HG03095 (cell line): ENCODE measurements at regions not wholly inside any gene's neighbourhood (a gene's known extent, or its start where the extent isn't known, plus 50 kb on each side); places are given as distances from the start of the nearest gene placed in this dataset.

Source experiments
- ATAC-seq: cut with Tn5 transposase; IDR thresholded peaks from one replicate; pipeline ENCODE4 v1.9.1; 2021; ENCODE audit warnings: moderate library complexity; ENCODE audit not compliant: unreplicated experiment

- no peak for ATAC-seq
These were observed 127.5 kb downstream of the SS18 start for GRCh38 chr18:25962919-25963318.

DNA sequence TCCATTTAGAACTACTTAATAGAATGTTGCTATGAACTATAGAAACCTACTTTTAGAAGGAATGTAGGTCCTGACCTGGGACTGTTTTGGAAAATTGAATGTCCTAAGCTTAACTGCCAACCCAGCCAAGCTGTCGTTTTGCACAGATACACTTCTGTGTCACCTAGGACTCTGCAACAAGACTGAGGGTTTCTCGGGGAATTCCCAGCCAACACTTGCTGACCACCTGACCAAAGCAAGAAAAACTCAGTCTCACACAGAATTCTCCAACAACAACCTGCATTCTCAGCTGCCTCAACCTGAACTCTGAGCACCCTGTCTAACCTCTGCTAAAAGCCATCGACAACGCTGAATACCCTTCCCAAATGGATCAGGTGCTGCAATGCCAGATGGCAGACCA is 128.2 kb downstream of the SS18 start:
- ATAC-seq = no peak

GRCh38 chr18:25957017-25957416 is 133.4 kb downstream of the SS18 start:
- ATAC-seq = no peak

GRCh38 chr18:25953111-25953510 is 137.3 kb downstream of the SS18 start:
- ATAC-seq = no peak

GRCh38 chr18:25950321-25950720 is 140.1 kb downstream of the SS18 start:
- ATAC-seq = no peak

DNA sequence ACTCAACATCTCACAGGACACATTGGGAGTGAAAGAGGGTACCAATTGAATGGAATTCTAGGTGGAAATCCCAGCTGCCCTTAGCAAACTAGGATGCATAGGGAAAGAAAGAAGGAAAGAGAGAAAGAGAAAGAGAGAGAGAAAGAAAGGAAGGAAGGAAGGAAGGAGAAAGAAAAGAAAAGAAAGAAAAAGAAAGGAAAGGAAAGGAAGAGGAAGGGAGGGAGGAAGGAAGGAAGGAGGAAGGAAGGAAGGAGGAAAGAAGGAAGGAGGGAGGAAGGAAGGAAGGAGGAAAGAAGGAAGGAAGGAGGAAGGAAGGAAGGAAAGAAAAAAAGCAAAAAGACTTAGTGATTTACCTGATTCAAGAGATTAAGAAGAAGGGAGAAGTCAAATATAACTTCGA is 143.9 kb downstream of the SS18 start:
- no peak for ATAC-seq

- ATAC-seq = no peak
These were observed 155.1 kb downstream of the SS18 start for GRCh38 chr18:25935356-25935755.

DNA sequence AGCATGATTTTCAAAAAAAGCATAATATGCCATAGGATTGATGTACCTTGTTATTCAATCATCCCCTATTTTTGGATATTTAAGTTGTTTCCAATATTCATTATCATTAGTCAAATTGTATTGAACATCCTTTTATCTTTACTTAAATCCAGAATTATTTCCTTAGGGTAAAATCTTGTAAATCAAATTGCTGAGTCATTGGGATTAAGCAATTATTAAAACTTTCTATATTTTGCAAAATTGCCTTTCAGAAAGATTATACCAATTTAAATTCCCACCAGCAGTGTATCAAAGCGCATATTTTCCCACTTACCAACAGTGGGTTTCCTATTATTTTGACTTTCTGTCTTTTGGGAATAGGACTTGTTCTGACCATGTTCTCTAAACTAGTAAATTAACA is 159.3 kb downstream of the SS18 start:
- ATAC-seq = no peak

- ATAC-seq = no peak
These were observed 160.6 kb downstream of the SS18 start for GRCh38 chr18:25929787-25930186.

- ATAC-seq = no peak
These were observed 162.6 kb downstream of the SS18 start for GRCh38 chr18:25927830-25928229.

DNA sequence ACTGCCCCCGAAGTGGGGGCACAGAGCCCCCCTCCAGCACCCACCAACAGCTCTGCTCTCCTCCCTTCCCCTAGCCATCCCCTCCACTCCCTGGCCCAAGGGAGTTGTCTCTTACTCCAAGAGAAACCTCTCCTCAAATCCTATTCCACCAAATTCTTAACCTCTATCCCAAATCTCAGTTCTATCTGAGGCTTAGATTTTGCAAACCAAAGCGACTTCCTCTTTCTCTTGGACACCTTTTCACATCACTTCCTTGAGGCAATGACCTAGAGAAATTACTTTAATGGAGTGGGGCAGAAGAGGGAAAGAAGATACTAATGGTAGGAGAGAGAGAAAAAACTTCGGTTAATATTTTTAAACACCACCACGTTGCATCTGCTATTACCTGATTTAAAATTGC is 167.2 kb downstream of the SS18 start:
- no peak for ATAC-seq

DNA sequence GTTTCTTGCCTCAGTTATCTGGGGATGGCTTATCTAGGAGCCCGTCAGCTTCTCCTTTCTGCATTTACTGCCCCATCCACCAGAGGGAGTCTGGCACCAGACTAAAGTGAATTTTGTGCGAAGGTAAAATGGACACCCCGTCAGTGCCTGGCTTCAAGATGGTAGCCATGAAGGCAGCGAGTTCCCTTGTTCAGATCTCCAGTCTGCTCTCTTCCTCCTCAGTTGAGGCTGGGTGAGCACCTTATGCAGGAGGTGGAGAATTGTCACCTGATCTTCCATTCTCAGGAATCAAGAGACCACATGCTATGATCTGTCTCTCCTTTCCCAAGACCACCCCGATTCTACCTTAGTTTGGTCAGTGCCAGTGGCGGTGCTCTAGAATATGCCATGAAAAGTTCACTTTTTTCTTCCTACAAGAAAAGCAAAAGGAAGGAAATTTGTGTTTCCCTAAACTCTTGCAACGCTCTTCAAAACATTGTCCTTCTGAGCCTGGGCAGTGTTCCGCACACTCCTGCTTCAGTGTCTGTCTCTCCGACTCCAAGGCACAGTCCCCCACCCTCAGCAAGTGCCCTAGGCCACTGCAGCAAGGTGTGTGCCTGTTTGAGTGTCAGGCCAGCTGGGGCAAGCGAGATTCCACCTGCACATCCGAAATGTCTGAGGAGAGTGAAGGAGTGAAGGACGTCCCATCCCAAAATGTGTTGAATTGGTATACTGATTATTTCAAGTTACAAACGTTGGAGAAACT is 168.6 kb downstream of the SS18 start:
- peak; percentile 82 for ATAC-seq

DNA sequence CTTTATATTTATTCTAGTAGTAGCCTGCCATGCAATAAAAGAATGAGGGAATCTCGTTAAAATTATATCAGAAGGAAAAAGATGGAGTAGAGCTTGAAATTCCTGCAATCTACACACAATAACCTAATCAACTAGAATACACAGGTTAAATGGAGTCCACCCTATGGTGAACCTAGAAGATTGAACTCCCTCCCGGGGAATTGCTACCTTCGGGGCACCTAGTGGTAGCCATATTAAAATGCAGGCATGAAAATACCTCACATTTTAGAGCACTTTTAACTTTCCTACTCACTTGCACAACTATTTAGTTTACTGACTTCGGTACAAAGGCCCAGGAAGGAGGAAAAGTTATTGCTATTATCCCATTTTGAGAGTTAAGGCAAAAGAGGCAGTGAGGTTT is 174.5 kb downstream of the SS18 start:
- ATAC-seq = no peak

- ATAC-seq = no peak
These were observed 191.4 kb downstream of the SS18 start for GRCh38 chr18:25898965-25899364.

DNA sequence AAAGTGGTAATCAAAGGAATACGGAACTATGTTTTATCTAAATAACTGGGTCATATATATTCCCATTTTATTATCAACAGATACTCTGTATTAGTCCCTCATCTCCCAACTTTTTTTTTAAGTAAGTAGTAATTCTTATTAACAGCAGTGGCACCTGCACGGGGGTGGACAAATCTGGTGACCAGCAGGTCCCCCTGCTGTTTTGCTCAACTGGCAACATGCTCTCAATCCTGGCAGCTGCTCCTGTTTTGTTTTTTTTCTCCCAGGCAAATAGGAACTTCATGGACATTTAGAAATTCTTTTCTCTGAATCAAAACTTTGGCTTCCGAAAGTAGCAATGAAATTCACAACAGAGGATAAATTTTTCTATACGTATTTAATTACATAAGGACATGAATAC is 193.5 kb downstream of the SS18 start:
- ATAC-seq = no peak

DNA sequence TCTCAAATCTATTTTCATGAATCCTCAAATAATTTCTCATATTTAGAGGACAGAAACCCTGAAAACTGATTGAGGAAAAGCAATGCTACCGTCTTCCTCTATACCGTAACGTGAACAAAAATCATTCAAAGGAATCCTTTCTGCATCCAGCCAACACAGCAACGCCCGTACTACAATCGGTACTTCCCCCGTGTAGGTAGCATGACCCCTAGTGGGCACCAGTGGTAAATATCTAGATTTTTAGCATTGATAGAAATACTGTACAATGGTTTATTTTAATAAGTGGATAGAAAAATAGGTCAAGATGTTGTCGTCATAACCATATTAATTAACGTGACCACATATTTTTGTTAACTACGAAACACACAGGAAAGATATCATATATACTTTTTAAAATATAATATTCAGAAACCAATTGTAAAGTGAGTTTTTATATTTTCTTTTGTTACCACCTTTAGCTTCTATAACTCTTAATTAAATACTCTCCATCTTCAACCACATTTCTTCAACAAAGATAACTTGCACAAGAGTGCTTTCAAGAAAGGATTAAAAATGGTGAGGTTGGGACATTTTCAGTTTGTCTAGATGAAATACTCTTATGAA is 194.1 kb downstream of the SS18 start:
- peak; percentile 78 for ATAC-seq

- ATAC-seq = no peak
These were observed 194.9 kb downstream of the SS18 start for GRCh38 chr18:25895518-25895917.

- no peak for ATAC-seq
These were observed 204.1 kb downstream of the SS18 start for GRCh38 chr18:25886283-25886682.

DNA sequence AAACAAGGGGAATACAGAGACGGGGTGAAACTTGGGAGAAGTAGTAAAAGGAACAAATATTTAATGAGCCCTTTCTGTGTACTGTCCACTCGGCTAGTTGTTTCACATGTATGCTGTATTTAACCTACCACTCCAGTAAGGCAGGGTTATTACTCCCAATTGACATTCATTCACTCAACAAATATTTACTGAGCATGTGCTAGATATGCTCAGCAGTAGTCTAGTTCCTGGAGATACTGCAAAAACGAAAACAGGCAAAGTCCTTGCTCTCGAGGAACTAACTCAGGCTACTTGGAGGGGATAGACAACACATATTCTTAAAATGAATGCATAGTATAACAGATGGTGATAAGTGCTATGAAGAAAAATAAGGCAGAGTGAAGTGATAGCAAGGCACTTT is 207.3 kb downstream of the SS18 start:
- ATAC-seq = no peak

GRCh38 chr18:25881149-25881548 is 209.3 kb downstream of the SS18 start:
- ATAC-seq = no peak

- ATAC-seq = no peak
These were observed 210.0 kb downstream of the SS18 start for GRCh38 chr18:25880441-25880840.

DNA sequence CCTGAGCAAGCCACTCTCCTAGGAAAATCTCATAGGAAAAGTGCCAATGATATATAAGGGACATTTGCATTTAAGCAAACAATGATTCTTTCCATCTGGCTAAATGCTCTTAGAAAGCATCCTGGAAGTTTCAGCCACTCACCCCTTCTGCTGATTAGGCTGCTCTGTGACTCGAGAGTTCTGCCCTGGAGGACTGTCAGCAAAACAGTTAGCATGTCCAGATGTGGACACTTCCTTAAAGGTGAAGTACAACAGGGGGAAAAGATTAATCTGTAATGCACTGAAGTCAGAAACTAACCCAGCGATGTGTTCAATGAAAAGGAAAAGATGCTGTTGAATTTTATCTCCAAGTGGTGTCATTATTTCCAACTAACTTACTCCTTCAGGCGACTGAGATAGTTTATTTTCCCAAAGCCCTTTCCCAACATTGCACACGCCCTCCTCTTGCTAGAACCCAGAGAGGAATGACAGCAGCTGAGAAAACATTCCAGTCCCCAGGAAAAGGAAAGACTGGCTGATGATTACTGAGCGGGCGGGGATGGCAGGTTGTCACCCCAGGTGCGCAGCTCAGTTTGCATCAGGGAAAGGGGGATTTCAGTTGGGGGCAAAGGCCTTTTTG is 214.0 kb downstream of the SS18 start:
- ATAC-seq = no peak
